Right lung (tissue), 2 donors: ENCODE measurements at regions not wholly inside any gene's neighbourhood (a gene's known extent, or its start where the extent isn't known, plus 50 kb on each side); places are given as distances from the start of the nearest gene placed in this dataset.

Experiments used
- DNase-seq, 2 donors: peaks; one replicate each; pipeline ENCODE4 v3.0.0-alpha.2; 2013

GRCh38 chr1:72938408-72938807 lies 656.1 kb upstream of the NEGR1 start:
- DNase-seq: no peak

DNA sequence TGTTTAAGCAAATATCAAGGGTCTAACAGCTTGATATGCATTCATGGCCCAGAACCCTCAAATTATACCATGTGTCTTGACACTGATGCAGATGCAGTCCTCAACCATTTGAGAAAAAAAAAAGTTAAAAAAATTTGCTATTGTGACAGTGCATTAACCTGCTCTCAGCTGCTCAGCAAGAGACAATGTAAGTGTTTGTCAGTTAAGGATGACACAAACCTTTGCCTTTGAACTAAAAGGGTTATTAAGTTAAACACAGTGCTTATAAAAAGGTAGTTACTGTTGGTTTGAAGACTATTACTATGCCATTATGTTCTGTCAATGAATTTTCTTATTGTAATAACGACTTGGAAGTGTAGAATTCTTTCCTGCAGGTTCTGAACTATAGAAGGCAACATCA lies 655.6 kb upstream of the NEGR1 start:
- DNase-seq: no peak

DNA sequence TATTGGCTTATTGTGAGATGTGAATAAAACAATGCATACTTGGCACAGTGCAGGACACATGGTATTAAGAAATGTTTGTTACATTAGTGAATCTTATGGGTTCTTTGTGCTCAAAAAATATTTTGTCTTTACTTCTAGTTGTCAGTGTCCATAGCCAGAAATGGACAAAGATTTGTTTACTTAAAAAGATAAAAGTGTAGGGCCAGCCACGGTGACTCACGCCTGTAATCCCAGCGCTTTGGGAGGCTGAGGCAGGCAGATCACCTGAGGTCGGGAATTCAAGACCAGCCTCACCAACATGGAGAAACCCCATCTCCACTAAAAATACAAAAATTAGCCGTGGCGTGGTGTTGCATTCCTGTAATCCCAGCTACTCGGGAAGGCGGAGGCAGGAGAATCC lies 654.6 kb upstream of the NEGR1 start:
- DNase-seq: no peak

GRCh38 chr1:72936151-72936740 lies 653.9 kb upstream of the NEGR1 start:
- no peak for DNase-seq

DNA sequence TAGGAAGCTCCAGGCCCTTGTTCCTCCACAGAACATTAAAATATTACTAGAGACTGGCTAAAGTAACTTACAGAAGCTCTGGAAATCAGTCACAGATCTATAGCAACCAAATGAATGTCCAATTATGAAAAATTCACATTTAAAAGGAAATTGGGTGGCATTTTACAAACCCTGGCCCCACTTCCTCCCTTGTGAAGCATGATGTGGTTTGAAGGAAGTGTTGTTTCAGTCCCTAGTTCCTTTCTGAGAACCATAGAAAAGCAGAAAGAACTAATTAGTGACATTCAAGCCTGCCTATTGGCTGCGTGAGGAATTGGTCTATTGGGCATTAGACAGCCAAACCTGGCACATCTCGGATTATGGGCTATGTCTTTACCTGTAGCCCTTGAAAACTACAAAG lies 649.7 kb upstream of the NEGR1 start:
- no peak for DNase-seq

DNA sequence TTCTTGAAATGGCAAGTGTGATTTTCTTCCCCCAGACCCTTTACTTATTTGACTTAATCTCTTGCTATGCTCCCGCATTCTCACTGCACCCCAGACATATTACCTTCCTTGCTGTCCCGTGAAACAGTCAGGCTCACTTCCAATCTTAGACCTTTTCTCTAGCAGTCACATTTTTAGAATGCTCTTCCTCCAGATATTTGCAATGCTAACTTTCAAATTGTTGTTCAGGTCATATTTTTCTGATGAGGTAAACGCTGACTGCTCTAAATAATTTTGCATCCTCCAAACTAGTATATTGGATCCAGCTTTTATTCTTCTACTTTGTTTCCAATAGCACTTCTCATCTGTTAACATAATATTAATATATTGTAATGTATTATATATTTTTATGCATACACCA lies 648.2 kb upstream of the NEGR1 start:
- no peak for DNase-seq

DNA sequence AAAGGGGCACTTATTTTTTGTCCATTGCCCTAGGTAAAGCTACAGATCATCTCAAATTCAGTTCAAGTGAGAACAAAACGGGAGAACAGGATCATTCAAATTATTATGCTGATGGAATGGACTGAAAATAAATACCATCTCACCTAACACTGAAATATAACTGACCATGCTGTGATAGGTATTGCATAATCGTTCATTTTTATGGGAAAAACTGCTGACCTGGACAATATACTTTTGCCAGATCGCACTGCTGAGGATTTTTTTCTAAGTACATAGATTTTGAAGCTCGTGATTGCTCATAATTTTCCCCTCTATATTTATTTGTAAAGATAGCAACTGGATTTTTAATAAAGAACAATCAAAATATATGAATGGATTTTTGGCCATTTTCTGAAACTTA lies 636.6 kb upstream of the NEGR1 start:
- DNase-seq: no peak

DNA sequence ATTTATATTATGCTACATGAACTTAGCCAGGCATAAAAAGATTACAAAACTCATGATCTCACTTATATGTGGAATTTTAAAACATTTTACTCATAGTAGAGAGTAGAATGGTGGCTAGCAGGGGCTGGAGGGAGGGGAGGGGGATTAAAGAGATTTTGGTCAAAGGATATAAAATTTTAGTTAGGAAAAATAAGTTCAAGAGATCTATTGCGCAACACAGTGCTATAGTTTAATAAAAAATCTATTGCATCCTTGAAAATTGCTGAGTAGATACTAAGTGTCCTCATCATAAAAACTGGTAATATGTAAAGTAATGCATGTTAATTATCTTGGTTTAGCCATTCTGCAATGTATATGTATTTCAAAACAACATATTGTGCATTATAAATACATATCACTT lies 635.6 kb upstream of the NEGR1 start:
- DNase-seq: no peak

DNA sequence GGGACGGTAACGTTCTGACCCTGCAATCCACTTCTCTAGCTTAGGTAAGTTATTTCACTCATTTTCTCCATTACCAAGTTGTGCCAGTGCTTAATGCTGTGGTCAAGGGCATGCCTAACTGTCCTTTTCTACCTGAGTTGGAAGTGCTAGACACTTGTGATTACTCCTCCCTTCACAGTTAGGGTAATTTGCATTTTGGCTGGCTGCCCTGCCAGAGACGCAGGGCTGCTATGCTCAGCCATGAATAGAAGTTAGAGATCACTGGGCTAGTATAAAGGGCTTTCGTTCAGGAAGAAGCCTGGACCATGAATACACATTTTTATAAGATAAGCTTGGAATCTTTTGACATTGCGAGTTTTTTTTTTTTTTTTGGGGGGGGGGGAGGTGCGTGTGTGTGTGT lies 633.2 kb upstream of the NEGR1 start:
- DNase-seq: no peak

- DNase-seq: no peak
Measured at GRCh38 chr1:72911656-72912055, 629.3 kb upstream of the NEGR1 start.

DNA sequence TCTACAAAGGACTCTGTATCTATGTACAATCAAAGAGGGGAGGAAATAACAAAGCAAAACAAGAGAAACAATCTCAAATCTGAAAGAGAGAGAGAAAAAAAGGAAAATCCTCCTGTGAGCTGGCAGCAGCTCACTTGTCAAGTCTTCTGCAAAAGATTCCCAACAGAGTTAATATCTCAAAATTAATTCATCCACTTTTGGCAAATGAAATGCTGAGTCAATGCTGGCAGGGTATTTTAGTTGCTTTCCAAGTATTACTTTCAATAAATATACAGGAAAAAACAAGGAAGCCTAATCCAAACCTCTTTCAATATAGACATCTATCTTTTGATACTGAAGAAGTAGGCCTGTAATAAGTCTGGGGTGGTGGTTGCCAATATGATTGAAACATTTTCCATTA lies 613.9 kb upstream of the NEGR1 start:
- peak; percentile 42 to 43 for DNase-seq

DNA sequence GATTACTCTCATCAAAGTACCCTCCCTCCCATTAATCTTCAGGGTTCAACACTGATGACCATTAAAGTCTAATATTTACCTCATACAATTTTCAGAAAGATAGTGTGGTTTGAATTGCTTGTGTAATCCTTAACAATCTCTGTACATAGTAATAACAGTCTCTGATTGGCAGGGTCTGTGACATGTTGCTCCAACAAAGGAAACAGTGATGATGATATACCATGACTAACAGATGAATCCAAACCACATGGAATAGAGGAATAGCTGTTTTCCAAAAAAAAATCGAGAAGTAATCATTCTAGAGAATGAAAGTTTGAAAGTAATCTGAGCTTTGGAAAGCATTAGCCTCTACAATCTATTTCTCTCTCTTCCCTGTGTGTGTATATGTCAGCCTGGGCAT lies 610.1 kb upstream of the NEGR1 start:
- DNase-seq: no peak

GRCh38 chr1:72891976-72892375 lies 609.6 kb upstream of the NEGR1 start:
- DNase-seq: no peak

DNA sequence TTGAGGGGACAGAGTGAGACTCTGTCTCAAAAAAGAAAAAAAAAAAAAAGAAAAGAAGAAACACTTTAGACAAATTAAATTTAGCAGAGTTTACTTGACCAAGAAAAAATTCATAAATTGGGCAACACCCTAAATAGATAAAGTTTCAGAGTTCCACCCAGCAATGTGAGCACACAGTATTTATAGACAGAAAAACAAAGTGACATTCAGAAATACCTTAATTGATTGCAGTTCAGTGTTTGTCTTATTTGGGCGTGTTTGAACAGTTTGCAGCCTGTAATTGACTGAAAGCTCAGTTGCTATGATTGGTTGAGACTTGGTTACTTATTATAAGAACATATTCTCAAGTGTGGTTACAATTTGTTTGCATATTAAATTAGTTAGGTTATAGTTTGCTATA lies 603.5 kb upstream of the NEGR1 start:
- no peak for DNase-seq

DNA sequence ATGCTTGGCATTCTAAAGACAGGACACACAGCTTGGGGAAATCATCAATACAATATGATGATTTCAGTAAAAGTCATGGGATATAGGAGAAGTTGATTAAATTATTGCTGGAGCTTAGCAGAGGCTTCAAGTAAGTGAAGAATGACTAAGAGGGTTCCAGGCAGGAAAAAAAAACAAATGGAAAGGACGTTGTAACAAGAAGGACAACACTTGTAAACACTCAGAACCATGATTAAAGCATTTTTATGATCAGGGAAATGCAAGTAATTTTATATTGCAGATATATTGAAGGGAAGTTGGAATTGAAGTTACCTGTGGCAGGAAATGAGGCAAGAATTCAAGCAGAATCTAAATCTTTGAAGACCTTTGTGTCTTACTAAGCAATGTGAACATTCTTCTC lies 602.7 kb upstream of the NEGR1 start:
- no peak for DNase-seq

DNA sequence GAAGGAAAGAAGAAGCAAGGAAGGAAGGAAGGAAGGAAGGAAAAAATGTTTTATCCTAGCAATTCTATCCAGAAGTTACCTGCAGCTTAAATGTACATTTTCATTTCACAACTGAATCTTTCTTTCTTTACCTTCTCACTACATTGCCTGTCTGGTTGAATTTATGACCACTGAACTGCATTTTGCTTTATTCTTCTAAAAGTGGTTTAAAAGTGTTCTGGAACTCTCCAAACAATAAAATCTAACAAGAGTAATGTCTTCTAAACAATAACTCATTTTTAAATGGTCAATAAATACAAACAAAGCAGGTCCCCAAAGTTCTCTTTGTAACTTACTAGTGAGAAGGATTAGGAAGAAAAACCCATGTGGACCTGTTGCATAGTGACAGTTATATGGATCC lies 587.5 kb upstream of the NEGR1 start:
- DNase-seq: no peak

DNA sequence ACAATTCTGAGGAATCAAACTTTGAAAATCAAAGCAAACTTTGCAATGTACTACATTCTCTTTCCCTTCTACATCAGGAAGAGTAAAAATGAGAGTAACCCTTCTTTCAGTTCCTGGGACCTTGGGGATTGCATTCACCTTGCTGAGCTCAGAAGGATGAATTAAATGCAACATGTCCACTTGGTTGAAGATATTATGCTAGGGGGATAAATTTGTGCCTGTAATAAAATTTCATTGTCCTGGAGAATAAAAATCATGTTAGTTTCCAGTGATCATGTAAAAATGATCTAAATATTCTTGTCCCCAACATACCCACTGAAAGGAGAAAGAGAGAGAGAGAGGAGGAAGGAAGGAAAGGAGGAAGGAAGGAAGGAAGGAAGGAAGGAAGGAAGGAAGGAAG lies 587.1 kb upstream of the NEGR1 start:
- DNase-seq: no peak

DNA sequence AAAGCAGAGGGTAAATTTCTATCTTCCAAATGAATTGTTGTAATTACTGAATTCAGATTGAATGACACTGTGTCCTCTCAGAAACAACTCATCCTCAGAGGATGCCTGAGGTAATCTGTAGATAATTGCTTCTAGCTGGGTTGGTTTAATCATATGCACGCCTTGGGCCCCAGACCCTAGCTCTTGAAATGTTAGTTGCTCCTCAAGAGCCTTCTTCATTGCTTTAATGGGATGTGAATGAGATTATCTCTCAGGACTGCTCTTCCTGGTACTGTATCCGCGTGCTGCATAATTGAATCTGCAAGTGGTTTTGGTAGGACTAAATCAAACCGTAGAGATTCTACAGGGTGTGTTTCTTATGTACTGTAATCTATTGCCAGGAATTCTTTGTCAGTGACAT lies 569.3 kb upstream of the NEGR1 start:
- no peak for DNase-seq

- DNase-seq: no peak
Measured at GRCh38 chr1:72848997-72849396, 566.7 kb upstream of the NEGR1 start.

DNA sequence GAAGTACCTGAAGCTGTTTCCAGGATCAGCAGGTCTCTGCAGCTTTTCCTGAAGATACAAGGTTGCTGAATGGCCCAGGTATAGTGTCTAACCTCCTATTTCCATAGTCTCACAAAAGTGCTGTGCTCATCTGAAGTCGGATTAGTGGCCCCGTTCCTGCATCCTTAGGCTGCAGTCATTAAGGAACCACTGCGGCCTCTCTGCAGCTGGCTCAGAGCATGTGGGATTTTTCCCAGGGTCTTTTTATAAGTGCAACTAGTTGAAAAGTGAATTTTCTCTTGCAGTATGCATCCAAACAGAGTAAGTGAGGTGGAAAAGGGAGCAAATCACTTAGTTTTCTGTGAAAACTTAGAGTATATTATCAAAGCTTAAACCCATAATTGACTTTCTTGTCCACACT lies 565.3 kb upstream of the NEGR1 start:
- DNase-seq: no peak

DNA sequence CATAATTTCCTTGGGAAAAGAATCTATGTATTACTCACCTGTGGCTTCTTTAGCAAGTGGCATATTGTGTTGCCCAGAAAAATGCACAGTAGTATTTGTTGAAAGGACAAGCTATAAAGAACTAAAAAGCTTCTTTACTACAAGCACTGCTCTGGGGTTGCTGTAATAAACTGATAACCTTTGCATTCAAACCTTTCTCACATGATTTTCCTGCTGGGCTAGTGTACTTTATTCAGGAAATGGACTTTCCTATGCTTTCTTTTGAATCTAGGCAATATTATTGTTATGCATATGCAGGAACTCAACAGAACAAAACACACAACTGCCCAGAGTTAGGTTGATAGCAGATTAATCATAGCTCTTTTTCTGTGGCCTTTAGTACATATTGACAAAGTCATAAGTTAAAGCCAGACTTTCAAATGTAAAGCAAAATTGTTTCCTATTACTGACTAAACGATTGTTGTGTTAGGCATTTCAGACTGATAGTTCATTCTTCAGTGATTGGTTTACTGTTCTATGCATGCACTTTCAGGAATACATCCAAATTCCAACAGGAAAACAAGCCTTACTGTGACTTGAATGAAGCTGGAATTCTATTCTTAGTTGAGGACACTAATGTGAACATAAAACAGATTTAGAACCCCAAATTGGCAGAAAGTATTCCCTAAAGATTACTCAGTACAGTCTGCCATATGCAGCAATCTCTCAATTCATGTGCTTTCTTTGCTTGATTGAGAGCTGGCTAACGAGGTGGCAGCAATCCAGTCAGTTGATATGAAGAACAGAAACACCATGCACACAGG lies 564.3 kb upstream of the NEGR1 start:
- DNase-seq: no peak

GRCh38 chr1:72845981-72846380 lies 563.6 kb upstream of the NEGR1 start:
- DNase-seq: no peak

DNA sequence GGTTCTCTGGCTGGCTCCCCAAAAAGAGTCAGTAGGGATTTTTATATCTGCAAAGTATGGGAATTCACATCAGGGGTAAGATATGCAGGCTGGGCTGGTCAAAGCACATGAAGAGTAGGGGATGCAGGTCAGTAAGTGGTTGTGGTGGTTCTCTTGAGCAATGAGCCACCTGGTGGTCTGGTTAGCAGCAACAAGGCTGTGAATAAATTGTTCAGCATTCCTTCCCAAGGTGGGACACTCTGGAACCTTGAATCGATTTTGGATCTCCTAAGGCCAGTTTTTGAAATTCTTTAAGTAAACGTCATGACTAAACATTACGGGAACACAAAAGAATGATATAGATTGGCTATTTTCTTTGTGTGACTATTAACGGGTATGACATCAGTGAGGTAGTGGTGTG lies 563.0 kb upstream of the NEGR1 start:
- no peak for DNase-seq

GRCh38 chr1:72837781-72838180 lies 555.4 kb upstream of the NEGR1 start:
- no peak for DNase-seq
